PFSK-1 (cell line): ENCODE measurements at regions not wholly inside any gene's neighbourhood (a gene's known extent, or its start where the extent isn't known, plus 50 kb on each side); places are given as distances from the start of the nearest gene placed in this dataset.

Source experiments
- FOXP2 ChIP-seq: optimal IDR thresholded peaks from 2 replicates; pipeline ENCODE3; 2011; ENCODE audit warnings: borderline replicate concordance, control low read depth, inconsistent platforms; ENCODE audit not compliant: insufficient read depth; ENCODE audit errors: extremely low read length, extremely low read depth
- POLR2AphosphoS5 ChIP-seq: IDR thresholded peaks from 2 replicates; pipeline ENCODE4 v1.6.1; 2012; ENCODE audit warnings: low read depth, mild to moderate bottlenecking, control low read depth, low read length, moderate library complexity
- SIN3A ChIP-seq: IDR thresholded peaks from 2 replicates; pipeline ENCODE4 v1.6.1; 2012; ENCODE audit warnings: mild to moderate bottlenecking, low read length, moderate library complexity, borderline replicate concordance; ENCODE audit not compliant: insufficient read depth
- TAF1 ChIP-seq: IDR thresholded peaks from 2 replicates; pipeline ENCODE4 v1.6.1; 2012; ENCODE audit warnings: low read length, control low read depth, borderline replicate concordance; ENCODE audit not compliant: insufficient read depth
- TF ChIP-seq, protein P1 (sequence below), 2 experiments: IDR thresholded peaks; 2 replicates each; pipeline versions ENCODE4 v1.6.1 to v1.8.0; 2011 to 2012; ENCODE audit warnings: low read depth in 2 of 2, low read length in 2 of 2, control low read depth in 1 of 2, inconsistent platforms in 1 of 2, mild to moderate bottlenecking in 1 of 2, moderate library complexity in 1 of 2; ENCODE audit not compliant: insufficient read depth in 1 of 2

DNA sequence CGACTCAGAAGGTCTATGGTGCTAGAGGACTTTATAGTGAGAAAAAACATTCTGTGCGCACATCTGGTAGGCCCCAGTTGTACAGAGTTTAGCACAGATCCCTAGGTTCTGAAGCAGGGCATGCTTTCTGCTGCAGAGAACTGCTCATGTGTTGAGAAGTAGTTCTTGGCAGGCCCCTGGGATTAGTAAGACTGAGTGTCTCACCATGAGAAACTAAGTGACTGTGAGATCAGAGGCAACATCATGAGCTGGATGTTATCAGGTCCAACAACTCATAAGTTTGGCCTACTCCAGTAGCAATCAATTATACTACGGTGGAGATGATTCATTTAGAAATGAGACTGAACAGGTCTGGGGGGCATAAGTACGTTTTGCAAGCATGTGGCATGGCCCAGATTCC, 507.4 kb upstream of the KLF12 start:
- TF ChIP-seq TAF1 (no peak), FOXP2 (no peak), POLR2AphosphoS5 (no peak)
- TF ChIP-seq, protein P1, sequence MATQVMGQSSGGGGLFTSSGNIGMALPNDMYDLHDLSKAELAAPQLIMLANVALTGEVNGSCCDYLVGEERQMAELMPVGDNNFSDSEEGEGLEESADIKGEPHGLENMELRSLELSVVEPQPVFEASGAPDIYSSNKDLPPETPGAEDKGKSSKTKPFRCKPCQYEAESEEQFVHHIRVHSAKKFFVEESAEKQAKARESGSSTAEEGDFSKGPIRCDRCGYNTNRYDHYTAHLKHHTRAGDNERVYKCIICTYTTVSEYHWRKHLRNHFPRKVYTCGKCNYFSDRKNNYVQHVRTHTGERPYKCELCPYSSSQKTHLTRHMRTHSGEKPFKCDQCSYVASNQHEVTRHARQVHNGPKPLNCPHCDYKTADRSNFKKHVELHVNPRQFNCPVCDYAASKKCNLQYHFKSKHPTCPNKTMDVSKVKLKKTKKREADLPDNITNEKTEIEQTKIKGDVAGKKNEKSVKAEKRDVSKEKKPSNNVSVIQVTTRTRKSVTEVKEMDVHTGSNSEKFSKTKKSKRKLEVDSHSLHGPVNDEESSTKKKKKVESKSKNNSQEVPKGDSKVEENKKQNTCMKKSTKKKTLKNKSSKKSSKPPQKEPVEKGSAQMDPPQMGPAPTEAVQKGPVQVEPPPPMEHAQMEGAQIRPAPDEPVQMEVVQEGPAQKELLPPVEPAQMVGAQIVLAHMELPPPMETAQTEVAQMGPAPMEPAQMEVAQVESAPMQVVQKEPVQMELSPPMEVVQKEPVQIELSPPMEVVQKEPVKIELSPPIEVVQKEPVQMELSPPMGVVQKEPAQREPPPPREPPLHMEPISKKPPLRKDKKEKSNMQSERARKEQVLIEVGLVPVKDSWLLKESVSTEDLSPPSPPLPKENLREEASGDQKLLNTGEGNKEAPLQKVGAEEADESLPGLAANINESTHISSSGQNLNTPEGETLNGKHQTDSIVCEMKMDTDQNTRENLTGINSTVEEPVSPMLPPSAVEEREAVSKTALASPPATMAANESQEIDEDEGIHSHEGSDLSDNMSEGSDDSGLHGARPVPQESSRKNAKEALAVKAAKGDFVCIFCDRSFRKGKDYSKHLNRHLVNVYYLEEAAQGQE (IDR thresholded peaks at IDR 0.05; ENCODE audit: insufficient read depth in 1 of 2, low read depth in 2 of 2, low read length in 2 of 2) = no peak

DNA sequence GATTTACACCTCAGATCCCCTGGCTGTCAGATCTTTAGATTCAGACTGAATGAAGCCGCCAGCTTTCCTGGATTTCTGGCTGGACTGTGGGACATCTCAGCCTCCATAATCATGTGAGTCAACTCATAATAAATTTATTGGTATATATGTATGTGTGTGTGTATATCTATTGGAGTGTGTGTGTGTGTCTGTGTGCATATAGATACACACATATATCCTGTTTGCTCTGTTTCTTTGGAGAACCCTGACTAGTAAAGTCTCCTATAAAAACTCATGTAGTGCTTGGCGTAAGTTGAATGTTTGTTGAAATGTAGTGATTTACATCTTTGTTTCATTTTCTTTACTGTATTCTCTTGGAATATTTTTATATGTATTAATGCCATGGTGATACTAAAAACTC, 499.5 kb upstream of the KLF12 start:
- TF ChIP-seq FOXP2 = no peak

DNA sequence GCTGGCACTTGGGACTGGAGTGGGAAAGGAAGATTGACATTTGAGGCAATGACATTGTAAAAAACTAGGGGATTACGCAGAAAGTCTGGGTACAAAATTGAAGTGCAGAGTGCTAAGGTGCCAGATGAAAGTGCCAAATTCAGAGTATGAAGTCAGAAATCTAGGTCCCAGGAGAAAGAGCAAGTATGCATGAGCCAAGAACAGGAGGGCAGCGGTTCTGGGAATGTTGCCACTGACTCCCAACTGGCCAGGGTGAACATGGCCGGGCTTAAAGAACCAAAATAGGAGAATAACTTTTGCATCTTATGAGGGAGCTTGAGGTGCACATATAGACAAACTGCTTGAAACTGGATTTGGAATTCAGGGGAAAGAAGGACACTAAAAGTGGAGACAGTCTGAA, 495.8 kb upstream of the KLF12 start:
- TF ChIP-seq POLR2AphosphoS5 = no peak
- TF ChIP-seq, protein P1 (IDR thresholded peaks at IDR 0.05; ENCODE audit: insufficient read depth in 1 of 2, low read depth in 2 of 2, low read length in 2 of 2) = no peak
- no peak for TF ChIP-seq TAF1
- TF ChIP-seq SIN3A = no peak
- no peak for TF ChIP-seq FOXP2

DNA sequence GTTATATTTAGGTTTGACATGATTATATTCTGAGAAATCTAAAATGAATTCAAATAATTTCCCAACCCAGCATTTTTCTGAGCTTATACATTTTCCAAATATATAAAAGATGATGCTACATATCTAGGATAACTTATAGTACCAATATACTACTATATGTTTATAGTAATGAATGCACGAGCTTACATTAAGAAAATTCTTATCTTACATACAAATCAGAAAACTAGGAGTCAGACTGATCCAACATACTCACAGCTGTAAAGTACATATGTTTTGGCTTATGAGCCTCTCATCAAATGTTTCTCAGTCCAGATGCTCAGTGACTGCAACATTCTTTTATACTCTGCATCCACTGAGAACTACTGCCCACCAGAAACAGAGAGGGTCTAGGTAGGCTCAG, 491.3 kb upstream of the KLF12 start:
- no peak for TF ChIP-seq SIN3A
- TF ChIP-seq TAF1 = no peak

DNA sequence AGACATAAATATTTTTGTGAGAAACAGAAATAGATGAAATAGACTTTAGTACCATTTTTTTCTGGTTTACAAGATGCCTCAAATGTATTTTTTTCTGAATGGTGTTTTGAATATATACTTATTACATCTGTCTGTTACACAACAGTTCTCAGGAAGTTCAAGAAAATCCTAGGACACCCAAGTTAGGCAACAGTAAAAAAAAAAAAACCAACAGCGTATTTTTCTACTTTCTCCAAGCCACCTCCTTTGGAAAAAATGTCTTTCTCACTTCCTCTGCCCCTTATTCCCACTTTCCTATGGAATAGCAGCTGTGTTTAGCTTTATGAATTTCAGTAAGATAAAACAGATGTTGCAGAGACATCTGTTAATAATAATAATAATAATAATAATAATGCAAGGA, 489.6 kb upstream of the KLF12 start:
- TF ChIP-seq FOXP2 (no peak), POLR2AphosphoS5 (no peak), SIN3A (no peak), TAF1 (no peak)
- TF ChIP-seq, protein P1 (IDR thresholded peaks at IDR 0.05; ENCODE audit: insufficient read depth in 1 of 2, low read depth in 2 of 2, low read length in 2 of 2) = no peak

DNA sequence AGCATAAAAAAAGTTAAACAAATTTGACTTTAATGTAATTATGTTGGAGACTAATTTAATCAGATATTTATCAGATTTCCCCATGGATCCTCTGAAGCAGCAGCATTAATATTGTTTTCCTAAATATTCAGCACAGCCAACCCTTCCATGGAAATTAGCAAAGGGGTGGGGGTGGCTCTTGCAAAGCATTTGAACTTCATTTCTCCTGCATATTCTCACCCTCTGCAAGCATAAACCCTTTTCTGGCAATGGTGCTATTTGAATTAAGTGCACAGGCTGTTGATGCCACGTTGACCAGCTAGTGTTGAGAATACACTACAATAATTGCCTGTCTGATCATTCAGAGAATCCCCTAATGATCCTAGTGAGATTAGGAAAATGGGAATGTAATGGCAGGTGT, 488.1 kb upstream of the KLF12 start:
- no peak for TF ChIP-seq SIN3A
- TF ChIP-seq, protein P1 (IDR thresholded peaks at IDR 0.05; ENCODE audit: insufficient read depth in 1 of 2, low read depth in 2 of 2, low read length in 2 of 2) = no peak
- no peak for TF ChIP-seq TAF1
- no peak for TF ChIP-seq POLR2AphosphoS5
- no peak for TF ChIP-seq FOXP2
